PC-3 (cell line): ENCODE measurements at regions not wholly inside any gene's neighbourhood (a gene's known extent, or its start where the extent isn't known, plus 50 kb on each side); places are given as distances from the start of the nearest gene placed in this dataset.

Source experiments
- ATAC-seq: fragments of 200-7000 bp; cut with Tn5 transposase; 2 replicates; pipeline ENCODE4 v1.9.1; 2020; ENCODE audit warnings: mild to moderate bottlenecking, moderate library complexity
- BruUV-seq: library from RNA; stranded (reverse); fragments of 400-500 nt; replicated peaks from 2 replicates; lab custom pipeline; 2021; lab: Mats Ljungman, UMichigan
- CTCF ChIA-PET: fragments of 300-600 bp; sonication (Branson Sonifier 250); formaldehyde crosslinking; loops from one replicate; lab custom pipeline; 2022; ENCODE audit warnings: antibody characterized with exemption; lab: Charles Lee
- POLR2A ChIA-PET: fragments of 300-600 bp; sonication (Branson Sonifier 250); formaldehyde crosslinking; loops from one replicate; lab custom pipeline; 2022; ENCODE audit warnings: antibody characterized with exemption; ENCODE audit not compliant: unreplicated experiment; lab: Charles Lee
- DNase-seq: peaks from one replicate; pipeline ENCODE4 v3.0.0-alpha.2; 2015
- H2AFZ ChIP-seq: fragments of 300-600 bp; sonication (generic); 2 replicates; pipeline ENCODE4 v1.6.0; 2016; ENCODE audit warnings: antibody characterized with exemption, low read length
- H3F3A ChIP-seq: fragments of 300-600 bp; sonication (generic); one replicate; pipeline ENCODE4 v1.6.0; 2017; ENCODE audit warnings: antibody characterized with exemption, low read length, control low read depth, mild to moderate bottlenecking; ENCODE audit not compliant: unreplicated experiment
- H3K27ac ChIP-seq: fragments of 300-600 bp; sonication (generic); 2 replicates; pipeline ENCODE4 v1.5.1; 2016; ENCODE audit warnings: mild to moderate bottlenecking, low read length
- H3K27me3 ChIP-seq: fragments of 300-600 bp; sonication (generic); 2 replicates; pipeline ENCODE4 v1.6.1; 2016; ENCODE audit warnings: low read length, mixed read lengths
- H3K36me3 ChIP-seq: fragments of 300-600 bp; sonication (generic); 2 replicates; pipeline ENCODE4 v1.6.1; 2016; ENCODE audit warnings: low read depth, mixed run types, low read length, mixed read lengths
- H3K4me1 ChIP-seq: fragments of 300-600 bp; sonication (generic); 2 replicates; pipeline ENCODE4 v1.5.1; 2016; ENCODE audit warnings: low read length; ENCODE audit not compliant: insufficient read depth
- H3K4me2 ChIP-seq: fragments of 300-600 bp; sonication (generic); 2 replicates; pipeline ENCODE4 v1.6.0; 2016; ENCODE audit warnings: low read length
- H3K4me3 ChIP-seq: fragments of 300-600 bp; sonication (generic); 2 replicates; pipeline ENCODE4 v1.5.1; 2016; ENCODE audit warnings: mild to moderate bottlenecking, low read length, mixed read lengths
- H3K79me2 ChIP-seq: fragments of 300-600 bp; sonication (generic); 2 replicates; pipeline ENCODE4 v1.6.1; 2017; ENCODE audit warnings: low read length, mixed read lengths
- H3K9ac ChIP-seq: fragments of 300-600 bp; sonication (generic); 2 replicates; pipeline ENCODE4 v1.6.0; 2016; ENCODE audit warnings: mild to moderate bottlenecking, low read length
- H3K9me2 ChIP-seq: fragments of 300-600 bp; sonication (generic); replicated peaks from 2 replicates; pipeline ENCODE4 v1.6.1; 2016; ENCODE audit warnings: mixed run types, low read length, mixed read lengths
- H3K9me3 ChIP-seq: fragments of 300-600 bp; sonication (generic); 2 replicates; pipeline ENCODE4 v1.6.1; 2016; ENCODE audit warnings: low read length, mixed read lengths
- H4K20me1 ChIP-seq: fragments of 300-600 bp; sonication (generic); 2 replicates; pipeline ENCODE4 v1.6.1; 2016; ENCODE audit warnings: low read length, mixed read lengths
- CTCF ChIP-seq: fragments of 300-600 bp; sonication (generic); conservative IDR thresholded peaks from 2 replicates; pipeline ENCODE4 v1.5.1; 2017; ENCODE audit warnings: antibody characterized with exemption, low read depth, mild to moderate bottlenecking, low read length
- EZH2 ChIP-seq: fragments of 300-600 bp; sonication (generic); IDR thresholded peaks from one replicate; pipeline ENCODE4 v1.6.1; 2017; ENCODE audit warnings: antibody characterized with exemption, mild to moderate bottlenecking, low read length; ENCODE audit not compliant: unreplicated experiment
- EZH2phosphoT487 ChIP-seq: fragments of 300-600 bp; sonication (generic); IDR thresholded peaks from 2 replicates; pipeline ENCODE4 v1.6.1; 2018; ENCODE audit warnings: mild to moderate bottlenecking, antibody characterized with exemption, low read length, borderline replicate concordance
- intact Hi-C: fragments of 100-400 bp; cut with micrococcal nuclease; formaldehyde crosslinking; loops from 2 replicates; pipeline ENCODE4 v1.9.0; 2023

DNA sequence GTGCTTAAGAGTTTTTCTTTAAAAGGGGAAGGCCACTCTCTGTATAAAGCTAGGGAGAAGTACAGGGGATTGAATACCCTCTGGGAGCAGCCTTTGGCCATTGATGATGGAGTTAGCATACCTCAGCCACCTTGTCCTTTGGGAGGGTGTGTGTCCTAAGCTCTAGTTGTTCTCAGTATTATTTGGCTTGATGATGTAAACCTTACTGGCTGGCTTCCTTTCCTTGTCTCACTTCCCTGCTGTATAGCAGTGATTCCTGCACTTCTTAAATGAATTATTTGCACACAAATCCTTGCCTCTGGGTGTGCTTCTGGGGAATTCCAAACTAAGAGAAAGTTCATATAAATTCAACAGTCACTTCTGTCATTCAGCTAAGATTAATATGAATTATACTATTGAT, 234.9 kb upstream of the RIOK2 start:
- no peak overlapping the region for H2AFZ ChIP-seq
- H3K9me2 ChIP-seq = no peaks in the 10 kb centered on the region
- no peaks in the 10 kb centered on the region for H3K79me2 ChIP-seq
- no peaks in the 10 kb centered on the region for H3K27me3 ChIP-seq
- intact Hi-C loops = no loop called here
- no peak overlapping the region for H3K4me3 ChIP-seq
- no peaks in the 10 kb centered on the region for H3K36me3 ChIP-seq
- no peak overlapping the region for H3K27ac ChIP-seq
- ATAC-seq (no peak; the same call in 1 of the 2 replicates), DNase-seq (no peak)
- no peaks in the 10 kb centered on the region for H4K20me1 ChIP-seq
- no peaks in the 10 kb centered on the region for H3K4me1 ChIP-seq
- no peak overlapping the region for H3K9ac ChIP-seq
- ChIA-PET POLR2A (no interaction called here), CTCF (no interaction called here)
- no peak for TF ChIP-seq CTCF
- no peak for TF ChIP-seq EZH2phosphoT487
- no peak for TF ChIP-seq EZH2
- no peaks in the 10 kb centered on the region for H3F3A ChIP-seq
- no TSS peak for BruUV-seq
- H3K4me2 ChIP-seq = no peak overlapping the region
- H3K9me3 ChIP-seq = no peaks in the 10 kb centered on the region

GRCh38 chr5:97418462-97418861, 235.4 kb upstream of the RIOK2 start:
- Histone ChIP-seq H3K9me3 (no peaks in the 10 kb centered on the region), H3F3A (no peaks in the 10 kb centered on the region), H3K27ac (no peak overlapping the region), H3K4me2 (no peak overlapping the region), H2AFZ (no peak overlapping the region), H3K9ac (no peak overlapping the region), H3K4me1 (no peaks in the 10 kb centered on the region), H3K9me2 (no peaks in the 10 kb centered on the region), H4K20me1 (no peaks in the 10 kb centered on the region), H3K4me3 (no peak overlapping the region), H3K79me2 (no peaks in the 10 kb centered on the region), H3K36me3 (no peaks in the 10 kb centered on the region), H3K27me3 (no peaks in the 10 kb centered on the region)
- no TSS peak for BruUV-seq
- ChIA-PET CTCF (no interaction called here), POLR2A (no interaction called here)
- ATAC-seq = no peak
- DNase-seq = no peak
- no peak for TF ChIP-seq EZH2
- no peak for TF ChIP-seq EZH2phosphoT487
- TF ChIP-seq CTCF = no peak
- intact Hi-C loops = no loop called here

- Histone ChIP-seq H4K20me1 (no peaks in the 10 kb centered on the region), H3K79me2 (no peaks in the 10 kb centered on the region), H3K4me2 (no peak overlapping the region), H3K27me3 (no peaks in the 10 kb centered on the region), H3K9me2 (no peaks in the 10 kb centered on the region), H3K4me3 (no peak overlapping the region), H3K9ac (no peak overlapping the region), H3K9me3 (no peaks in the 10 kb centered on the region), H3K4me1 (no peaks in the 10 kb centered on the region), H3K27ac (no peak overlapping the region), H2AFZ (no peak overlapping the region), H3K36me3 (no peaks in the 10 kb centered on the region), H3F3A (no peaks in the 10 kb centered on the region)
- ChIA-PET POLR2A (no interaction called here), CTCF (no interaction called here)
- ATAC-seq (no peak), DNase-seq (no peak)
- no TSS peak for BruUV-seq
- intact Hi-C loops = no loop called here
- no peak for TF ChIP-seq CTCF
- no peak for TF ChIP-seq EZH2
- TF ChIP-seq EZH2phosphoT487 = no peak
Measured at GRCh38 chr5:97420646-97421045, 237.6 kb upstream of the RIOK2 start.
